ENCODE measurements at regions not wholly inside any gene's neighbourhood (a gene's known extent, or its start where the extent isn't known, plus 50 kb on each side); places are given as distances from the start of the nearest gene placed in this dataset.

DNA sequence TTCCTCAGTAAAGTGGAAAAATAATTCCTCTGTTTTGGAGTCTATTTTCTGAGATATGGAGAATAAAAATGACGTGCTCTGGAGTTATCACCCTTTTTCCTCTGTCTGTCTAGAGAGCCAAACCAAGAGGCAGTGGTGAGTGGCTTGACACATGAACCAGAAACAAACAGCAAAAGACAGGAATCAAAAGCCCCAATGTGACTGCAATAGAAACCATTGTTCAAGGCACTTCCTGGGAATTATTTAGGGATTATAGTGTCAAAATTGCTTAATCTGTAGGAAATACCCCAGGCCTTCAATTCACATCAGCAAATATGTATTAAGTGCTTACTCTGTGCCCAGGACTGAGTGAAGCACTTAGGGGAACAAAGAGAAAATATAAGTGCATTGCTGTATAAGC lies 560.4 kb upstream of the JAG1 start:
- TF ChIP-seq, protein P1, sequence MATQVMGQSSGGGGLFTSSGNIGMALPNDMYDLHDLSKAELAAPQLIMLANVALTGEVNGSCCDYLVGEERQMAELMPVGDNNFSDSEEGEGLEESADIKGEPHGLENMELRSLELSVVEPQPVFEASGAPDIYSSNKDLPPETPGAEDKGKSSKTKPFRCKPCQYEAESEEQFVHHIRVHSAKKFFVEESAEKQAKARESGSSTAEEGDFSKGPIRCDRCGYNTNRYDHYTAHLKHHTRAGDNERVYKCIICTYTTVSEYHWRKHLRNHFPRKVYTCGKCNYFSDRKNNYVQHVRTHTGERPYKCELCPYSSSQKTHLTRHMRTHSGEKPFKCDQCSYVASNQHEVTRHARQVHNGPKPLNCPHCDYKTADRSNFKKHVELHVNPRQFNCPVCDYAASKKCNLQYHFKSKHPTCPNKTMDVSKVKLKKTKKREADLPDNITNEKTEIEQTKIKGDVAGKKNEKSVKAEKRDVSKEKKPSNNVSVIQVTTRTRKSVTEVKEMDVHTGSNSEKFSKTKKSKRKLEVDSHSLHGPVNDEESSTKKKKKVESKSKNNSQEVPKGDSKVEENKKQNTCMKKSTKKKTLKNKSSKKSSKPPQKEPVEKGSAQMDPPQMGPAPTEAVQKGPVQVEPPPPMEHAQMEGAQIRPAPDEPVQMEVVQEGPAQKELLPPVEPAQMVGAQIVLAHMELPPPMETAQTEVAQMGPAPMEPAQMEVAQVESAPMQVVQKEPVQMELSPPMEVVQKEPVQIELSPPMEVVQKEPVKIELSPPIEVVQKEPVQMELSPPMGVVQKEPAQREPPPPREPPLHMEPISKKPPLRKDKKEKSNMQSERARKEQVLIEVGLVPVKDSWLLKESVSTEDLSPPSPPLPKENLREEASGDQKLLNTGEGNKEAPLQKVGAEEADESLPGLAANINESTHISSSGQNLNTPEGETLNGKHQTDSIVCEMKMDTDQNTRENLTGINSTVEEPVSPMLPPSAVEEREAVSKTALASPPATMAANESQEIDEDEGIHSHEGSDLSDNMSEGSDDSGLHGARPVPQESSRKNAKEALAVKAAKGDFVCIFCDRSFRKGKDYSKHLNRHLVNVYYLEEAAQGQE (IDR thresholded peaks at IDR 0.05; ENCODE audit: unreplicated experiment) = no peak
- TF ChIP-seq EZH2 (IDR thresholded peaks at IDR 0.05; ENCODE audit: low read depth, unreplicated experiment) (no peak), EZH2phosphoT487 (IDR thresholded peaks at IDR 0.05; ENCODE audit: unreplicated experiment) (no peak), CREB1 (CRISPR knock-in tag; IDR thresholded peaks at IDR 0.05; ENCODE audit: low read depth) (no peak), POLR2AphosphoS5 (IDR thresholded peaks at IDR 0.05; ENCODE audit: low read depth) (no peak)
- TF ChIP-seq, protein P2, sequence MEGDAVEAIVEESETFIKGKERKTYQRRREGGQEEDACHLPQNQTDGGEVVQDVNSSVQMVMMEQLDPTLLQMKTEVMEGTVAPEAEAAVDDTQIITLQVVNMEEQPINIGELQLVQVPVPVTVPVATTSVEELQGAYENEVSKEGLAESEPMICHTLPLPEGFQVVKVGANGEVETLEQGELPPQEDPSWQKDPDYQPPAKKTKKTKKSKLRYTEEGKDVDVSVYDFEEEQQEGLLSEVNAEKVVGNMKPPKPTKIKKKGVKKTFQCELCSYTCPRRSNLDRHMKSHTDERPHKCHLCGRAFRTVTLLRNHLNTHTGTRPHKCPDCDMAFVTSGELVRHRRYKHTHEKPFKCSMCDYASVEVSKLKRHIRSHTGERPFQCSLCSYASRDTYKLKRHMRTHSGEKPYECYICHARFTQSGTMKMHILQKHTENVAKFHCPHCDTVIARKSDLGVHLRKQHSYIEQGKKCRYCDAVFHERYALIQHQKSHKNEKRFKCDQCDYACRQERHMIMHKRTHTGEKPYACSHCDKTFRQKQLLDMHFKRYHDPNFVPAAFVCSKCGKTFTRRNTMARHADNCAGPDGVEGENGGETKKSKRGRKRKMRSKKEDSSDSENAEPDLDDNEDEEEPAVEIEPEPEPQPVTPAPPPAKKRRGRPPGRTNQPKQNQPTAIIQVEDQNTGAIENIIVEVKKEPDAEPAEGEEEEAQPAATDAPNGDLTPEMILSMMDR (conservative IDR thresholded peaks at IDR 0.05; ENCODE audit: low read depth in 2 of 2) = no peak
- TF ChIP-seq, protein P3, sequence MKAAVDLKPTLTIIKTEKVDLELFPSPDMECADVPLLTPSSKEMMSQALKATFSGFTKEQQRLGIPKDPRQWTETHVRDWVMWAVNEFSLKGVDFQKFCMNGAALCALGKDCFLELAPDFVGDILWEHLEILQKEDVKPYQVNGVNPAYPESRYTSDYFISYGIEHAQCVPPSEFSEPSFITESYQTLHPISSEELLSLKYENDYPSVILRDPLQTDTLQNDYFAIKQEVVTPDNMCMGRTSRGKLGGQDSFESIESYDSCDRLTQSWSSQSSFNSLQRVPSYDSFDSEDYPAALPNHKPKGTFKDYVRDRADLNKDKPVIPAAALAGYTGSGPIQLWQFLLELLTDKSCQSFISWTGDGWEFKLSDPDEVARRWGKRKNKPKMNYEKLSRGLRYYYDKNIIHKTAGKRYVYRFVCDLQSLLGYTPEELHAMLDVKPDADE (IDR thresholded peaks at IDR 0.05) = no peak

All from GM23338 (cell line).